ENCODE measurements at regions not wholly inside any gene's neighbourhood (a gene's known extent, or its start where the extent isn't known, plus 50 kb on each side); places are given as distances from the start of the nearest gene placed in this dataset.

- no peaks in the 10 kb centered on the region for H3K4me1 ChIP-seq
- H3K4me3 ChIP-seq: no peak overlapping the region
- H3K9me3 ChIP-seq: no peaks in the 10 kb centered on the region
- no peak overlapping the region for H3K27ac ChIP-seq
- ATAC-seq (no peak), DNase-seq (no peak)
- intact Hi-C loops (cut with DNase I): no loop called here
- no peaks in the 10 kb centered on the region for H3K27me3 ChIP-seq
- no peaks in the 10 kb centered on the region for H3K36me3 ChIP-seq
- no peak for TF ChIP-seq CTCF (IDR thresholded peaks at IDR 0.05)
These were observed 185.0 kb upstream of the COBL start for GRCh38 chr7:51501620-51502019.

- Histone ChIP-seq H3K27ac (no peak overlapping the region), H3K27me3 (no peaks in the 10 kb centered on the region), H3K9me3 (no peaks in the 10 kb centered on the region), H3K36me3 (no peaks in the 10 kb centered on the region), H3K4me1 (no peaks in the 10 kb centered on the region), H3K4me3 (no peak overlapping the region)
- ATAC-seq (no peak), DNase-seq (no peak)
- no peak for TF ChIP-seq CTCF (IDR thresholded peaks at IDR 0.05)
- intact Hi-C loops (cut with DNase I): no loop called here
These were observed 166.4 kb upstream of the COBL start for GRCh38 chr7:51482976-51483375.

GRCh38 chr7:51481421-51481820 is 164.8 kb upstream of the COBL start:
- Histone ChIP-seq H3K9me3 (no peaks in the 10 kb centered on the region), H3K4me1 (no peaks in the 10 kb centered on the region), H3K36me3 (no peaks in the 10 kb centered on the region), H3K27ac (no peak overlapping the region), H3K4me3 (no peak overlapping the region), H3K27me3 (no peaks in the 10 kb centered on the region)
- intact Hi-C loops (cut with DNase I): no loop called here
- DNase-seq: no peak
- TF ChIP-seq CTCF (IDR thresholded peaks at IDR 0.05): no peak
- ATAC-seq: no peak

- no peak for ATAC-seq
- Histone ChIP-seq H3K4me3 (no peak overlapping the region), H3K4me1 (no peaks in the 10 kb centered on the region), H3K27me3 (peaks cover 1% of the 10 kb centered on the region), H3K36me3 (no peaks in the 10 kb centered on the region), H3K27ac (no peak overlapping the region), H3K9me3 (no peaks in the 10 kb centered on the region)
- intact Hi-C loops (cut with DNase I): no loop called here
- no peak for TF ChIP-seq CTCF (IDR thresholded peaks at IDR 0.05)
- DNase-seq: no peak
These were observed 161.2 kb upstream of the COBL start for GRCh38 chr7:51477819-51478218.

GRCh38 chr7:51477323-51477722 is 160.7 kb upstream of the COBL start:
- intact Hi-C loops (cut with DNase I): no loop called here
- H3K27ac ChIP-seq: no peak overlapping the region
- H3K9me3 ChIP-seq: no peaks in the 10 kb centered on the region
- no peak overlapping the region for H3K4me3 ChIP-seq
- no peaks in the 10 kb centered on the region for H3K36me3 ChIP-seq
- no peak for TF ChIP-seq CTCF (IDR thresholded peaks at IDR 0.05)
- DNase-seq (no peak), ATAC-seq (peak; percentile 29)
- no peaks in the 10 kb centered on the region for H3K4me1 ChIP-seq
- peaks cover 6% of the 10 kb centered on the region for H3K27me3 ChIP-seq

GRCh38 chr7:51476026-51476425 is 159.4 kb upstream of the COBL start:
- Histone ChIP-seq H3K4me1 (no peaks in the 10 kb centered on the region), H3K4me3 (no peak overlapping the region), H3K36me3 (no peaks in the 10 kb centered on the region), H3K27ac (no peak overlapping the region), H3K27me3 (peaks cover 13% of the 10 kb centered on the region), H3K9me3 (no peaks in the 10 kb centered on the region)
- intact Hi-C loops (cut with DNase I): no loop called here
- ATAC-seq (no peak), DNase-seq (no peak)
- TF ChIP-seq CTCF (IDR thresholded peaks at IDR 0.05): no peak
